ENCODE measurements at regions not wholly inside any gene's neighbourhood (a gene's known extent, or its start where the extent isn't known, plus 50 kb on each side); places are given as distances from the start of the nearest gene placed in this dataset.

DNA sequence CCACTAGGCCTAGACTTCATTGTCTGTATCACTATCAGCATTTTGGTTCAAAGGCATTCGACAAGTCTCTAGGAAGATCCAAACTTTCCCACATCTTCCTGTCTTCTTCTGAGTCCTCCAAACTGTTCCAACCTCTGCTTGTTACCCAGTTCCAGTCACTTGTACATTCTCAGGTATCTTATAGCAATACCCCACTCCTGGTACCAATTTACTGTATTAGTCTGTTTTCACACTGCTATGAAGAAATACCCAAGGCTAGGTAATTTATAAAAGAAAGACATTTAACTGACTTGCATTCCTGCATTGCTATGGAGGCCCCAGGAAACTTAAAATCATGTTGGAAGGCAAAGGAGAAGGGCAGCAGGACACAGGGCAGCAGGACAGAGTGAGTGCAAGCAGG, 293.9 kb downstream of the ARAP2 start:
- POLR2A ChIA-PET: no interaction called here
- no peak overlapping the region for H3K4me3 ChIP-seq (ENCODE audit: low read depth, low read length)
- DNase-seq (ENCODE audit: low read depth, low spot score): no peak
- CTCF ChIA-PET: no interaction called here
- TF ChIP-seq, protein P1, sequence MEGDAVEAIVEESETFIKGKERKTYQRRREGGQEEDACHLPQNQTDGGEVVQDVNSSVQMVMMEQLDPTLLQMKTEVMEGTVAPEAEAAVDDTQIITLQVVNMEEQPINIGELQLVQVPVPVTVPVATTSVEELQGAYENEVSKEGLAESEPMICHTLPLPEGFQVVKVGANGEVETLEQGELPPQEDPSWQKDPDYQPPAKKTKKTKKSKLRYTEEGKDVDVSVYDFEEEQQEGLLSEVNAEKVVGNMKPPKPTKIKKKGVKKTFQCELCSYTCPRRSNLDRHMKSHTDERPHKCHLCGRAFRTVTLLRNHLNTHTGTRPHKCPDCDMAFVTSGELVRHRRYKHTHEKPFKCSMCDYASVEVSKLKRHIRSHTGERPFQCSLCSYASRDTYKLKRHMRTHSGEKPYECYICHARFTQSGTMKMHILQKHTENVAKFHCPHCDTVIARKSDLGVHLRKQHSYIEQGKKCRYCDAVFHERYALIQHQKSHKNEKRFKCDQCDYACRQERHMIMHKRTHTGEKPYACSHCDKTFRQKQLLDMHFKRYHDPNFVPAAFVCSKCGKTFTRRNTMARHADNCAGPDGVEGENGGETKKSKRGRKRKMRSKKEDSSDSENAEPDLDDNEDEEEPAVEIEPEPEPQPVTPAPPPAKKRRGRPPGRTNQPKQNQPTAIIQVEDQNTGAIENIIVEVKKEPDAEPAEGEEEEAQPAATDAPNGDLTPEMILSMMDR (IDR thresholded peaks at IDR 0.05; ENCODE audit: insufficient read depth, low read length, missing control alignments): no peak

DNA sequence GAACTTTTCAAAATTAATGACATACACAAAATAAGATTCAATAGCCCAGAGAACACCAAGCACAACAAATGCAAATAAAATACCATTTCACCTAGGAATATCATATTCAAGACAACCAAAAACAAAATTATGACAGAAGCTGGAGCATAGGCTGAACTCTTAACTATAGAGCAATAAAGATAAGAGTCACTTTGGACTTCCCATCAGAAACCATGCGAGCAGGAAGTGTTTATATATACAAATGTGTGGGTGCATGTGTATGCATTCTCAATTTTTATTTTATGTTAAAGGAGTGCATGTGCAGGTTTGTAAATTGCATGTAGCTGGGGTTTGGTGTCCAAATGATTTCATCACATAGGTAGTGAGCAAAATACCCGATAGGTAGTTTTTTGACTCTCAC, 291.6 kb downstream of the ARAP2 start:
- CTCF ChIA-PET: no interaction called here
- no peak overlapping the region for H3K4me3 ChIP-seq (ENCODE audit: low read depth, low read length)
- TF ChIP-seq, protein P1 (IDR thresholded peaks at IDR 0.05; ENCODE audit: insufficient read depth, low read length, missing control alignments): no peak
- no peak for DNase-seq (ENCODE audit: low read depth, low spot score)
- POLR2A ChIA-PET: no interaction called here

DNA sequence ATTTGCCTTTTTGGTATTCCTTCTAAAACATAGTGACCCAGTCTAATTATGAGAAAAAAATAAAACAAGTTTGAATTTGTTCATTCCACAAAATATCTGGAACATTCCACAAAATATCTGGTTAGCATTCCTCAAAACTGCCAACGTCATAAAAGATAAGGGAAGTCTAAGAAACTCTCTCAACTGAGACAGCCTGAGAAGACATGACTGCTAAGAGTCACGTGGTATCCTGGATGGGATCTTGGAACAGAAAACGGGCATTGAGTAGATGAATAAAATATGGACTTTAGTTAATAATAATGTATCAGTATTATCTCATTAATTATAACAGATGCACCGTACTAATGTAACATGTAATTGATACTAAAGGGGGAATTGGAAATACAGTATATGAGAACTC, 280.9 kb downstream of the ARAP2 start:
- ChIA-PET POLR2A (no interaction called here), CTCF (interaction anchor here (0.6 kb wide), 1 partner anchor 1034 kb away, joined by 3 read pairs; no protein-coding TSS in a partner anchor)
- DNase-seq (ENCODE audit: low read depth, low spot score): no peak
- TF ChIP-seq, protein P1 (IDR thresholded peaks at IDR 0.05; ENCODE audit: insufficient read depth, low read length, missing control alignments): no peak
- H3K4me3 ChIP-seq (ENCODE audit: low read depth, low read length): no peak overlapping the region

DNA sequence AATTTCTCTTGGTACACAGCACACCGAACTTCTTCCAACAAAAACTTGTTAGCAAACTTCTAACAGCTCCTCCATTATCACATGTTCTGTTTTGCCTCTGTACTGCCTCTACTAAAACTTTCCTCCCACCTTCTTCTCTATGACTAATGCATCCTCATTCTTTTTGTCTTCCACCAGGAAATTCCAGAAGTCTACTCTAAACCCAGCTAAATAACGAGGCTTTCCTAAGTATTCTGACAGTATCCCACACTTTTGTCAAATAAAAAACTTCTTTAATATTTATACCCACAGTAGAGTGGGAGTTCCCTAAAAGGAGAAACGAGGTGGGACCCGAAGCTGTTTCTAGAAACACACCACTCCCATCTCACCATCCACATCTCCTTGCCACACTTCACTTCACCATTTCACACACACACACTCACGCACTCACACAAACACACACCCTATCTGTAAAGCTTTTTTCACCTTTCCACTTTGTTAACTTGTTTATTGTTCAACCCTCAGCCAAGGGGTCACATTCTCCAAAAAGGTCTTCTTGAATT, 280.3 kb downstream of the ARAP2 start:
- CTCF ChIA-PET: interaction anchor here (0.6 kb wide), 1 partner anchor 1033 kb away, joined by 3 read pairs; no protein-coding TSS in a partner anchor
- POLR2A ChIA-PET: no interaction called here
- DNase-seq (ENCODE audit: low read depth, low spot score): no peak
- TF ChIP-seq, protein P1 (IDR thresholded peaks at IDR 0.05; ENCODE audit: insufficient read depth, low read length, missing control alignments): no peak
- no peak overlapping the region for H3K4me3 ChIP-seq (ENCODE audit: low read depth, low read length)

DNA sequence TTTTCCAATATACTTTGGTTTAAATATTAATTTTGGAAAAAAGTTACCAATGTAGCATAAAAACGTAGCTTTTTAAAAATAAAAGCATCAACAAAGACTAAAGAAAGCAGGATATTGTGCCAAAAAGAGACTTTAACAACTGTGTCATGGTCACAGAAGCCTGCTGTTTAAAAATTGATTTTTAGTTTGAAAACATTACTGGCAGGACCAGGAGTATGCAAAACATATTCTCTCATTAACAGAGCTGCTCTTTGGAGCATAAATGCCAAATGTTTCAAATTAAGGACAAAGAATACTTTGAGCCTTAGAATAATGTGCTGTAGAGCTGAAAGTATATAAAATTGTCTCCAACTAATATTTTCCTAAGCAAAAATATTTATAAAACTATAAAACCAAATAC, 279.0 kb downstream of the ARAP2 start:
- H3K4me3 ChIP-seq (ENCODE audit: low read depth, low read length): no peak overlapping the region
- TF ChIP-seq, protein P1 (IDR thresholded peaks at IDR 0.05; ENCODE audit: insufficient read depth, low read length, missing control alignments): no peak
- CTCF ChIA-PET: no interaction called here
- no peak for DNase-seq (ENCODE audit: low read depth, low spot score)
- POLR2A ChIA-PET: no interaction called here

DNA sequence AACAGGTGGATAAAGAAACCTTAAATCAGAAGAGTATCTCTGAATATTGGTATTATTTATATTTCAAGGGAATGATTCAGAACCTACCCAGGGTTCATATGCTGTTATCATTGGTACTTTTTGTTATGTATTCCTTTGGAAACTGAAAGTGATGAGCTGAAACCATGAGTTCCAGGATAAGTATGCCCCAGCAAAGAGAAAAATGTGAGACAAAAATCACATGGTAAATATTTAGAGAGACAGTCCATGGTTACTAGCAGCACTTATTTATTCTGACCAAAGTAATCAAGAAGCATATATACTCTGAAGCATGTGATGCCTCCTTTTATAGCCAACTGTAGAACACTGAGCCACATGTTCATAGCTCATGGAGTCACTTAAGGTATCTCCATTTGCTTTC, 277.7 kb downstream of the ARAP2 start:
- TF ChIP-seq, protein P1 (IDR thresholded peaks at IDR 0.05; ENCODE audit: insufficient read depth, low read length, missing control alignments): no peak
- ChIA-PET CTCF (no interaction called here), POLR2A (no interaction called here)
- H3K4me3 ChIP-seq (ENCODE audit: low read depth, low read length): no peak overlapping the region
- no peak for DNase-seq (ENCODE audit: low read depth, low spot score)
